T-helper 1 cell (primary cell): ENCODE measurements at regions not wholly inside any gene's neighbourhood (a gene's known extent, or its start where the extent isn't known, plus 50 kb on each side); places are given as distances from the start of the nearest gene placed in this dataset.
"Not testable (repeated sequence)": the region's sequence is repeated elsewhere in the genome, so short reads cannot be mapped to it uniquely, and the experiment has no call there.

Experiments
- DNase-seq, 5 donors: peaks; one replicate each; pipeline ENCODE4 v3.0.0-alpha.2; 2012 to 2020

- no peak for DNase-seq
Observed at GRCh38 chr3:124043023-124043422, 51.1 kb upstream of the ROPN1 start.

- no peak for DNase-seq
Observed at GRCh38 chr3:124044956-124045355, 53.0 kb upstream of the ROPN1 start.

- DNase-seq = no peak
Observed at GRCh38 chr3:124048967-124049798, 57.3 kb upstream of the ROPN1 start.

GRCh38 chr3:124051636-124052035 is 59.7 kb upstream of the ROPN1 start:
- no peak for DNase-seq

GRCh38 chr3:124053871-124054270 is 61.9 kb upstream of the ROPN1 start:
- no peak for DNase-seq

GRCh38 chr3:124056846-124057245 is 64.9 kb upstream of the ROPN1 start:
- DNase-seq = no peak

- no peak for DNase-seq
Observed at GRCh38 chr3:124057420-124057819, 65.5 kb upstream of the ROPN1 start.

GRCh38 chr3:124059580-124059979 is 67.7 kb upstream of the ROPN1 start:
- DNase-seq = peak in 1 of 5 donors; percentile 1

GRCh38 chr3:124063197-124063909 is 71.4 kb upstream of the ROPN1 start:
- DNase-seq = no peak

- no peak for DNase-seq
Observed at GRCh38 chr3:124064050-124064449, 72.1 kb upstream of the ROPN1 start.

- not testable (repeated sequence) for DNase-seq
Observed at GRCh38 chr3:124066543-124066942, 74.6 kb upstream of the ROPN1 start.

GRCh38 chr3:124069706-124070105 is 77.8 kb upstream of the ROPN1 start:
- not testable (repeated sequence) for DNase-seq

- not testable (repeated sequence) for DNase-seq
Observed at GRCh38 chr3:124075090-124075489, 83.2 kb upstream of the ROPN1 start.

GRCh38 chr3:124075753-124076152 is 83.8 kb upstream of the ROPN1 start:
- DNase-seq = no peak

GRCh38 chr3:124076235-124076634 is 84.3 kb upstream of the ROPN1 start:
- DNase-seq = no peak

- peak in 1 of 5 donors; percentile 9 for DNase-seq
Observed at GRCh38 chr3:124078953-124079911, 87.3 kb upstream of the ROPN1 start.

GRCh38 chr3:124079912-124080276 is 88.0 kb upstream of the ROPN1 start:
- DNase-seq = no peak

GRCh38 chr3:124082343-124082742 is 90.4 kb upstream of the ROPN1 start:
- no peak for DNase-seq

- no peak for DNase-seq
Observed at GRCh38 chr3:124084022-124084881, 92.3 kb upstream of the ROPN1 start.

GRCh38 chr3:124088801-124089200 is 96.9 kb upstream of the ROPN1 start:
- DNase-seq = no peak

GRCh38 chr3:124089214-124089613 is 97.3 kb upstream of the ROPN1 start:
- DNase-seq = no peak

GRCh38 chr3:124091716-124092115 is 99.8 kb upstream of the ROPN1 start:
- DNase-seq = no peak
